Endothelial cell of umbilical vein (primary cell): ENCODE measurements at regions not wholly inside any gene's neighbourhood (a gene's known extent, or its start where the extent isn't known, plus 50 kb on each side); places are given as distances from the start of the nearest gene placed in this dataset.
A peak's percentile ranks its signal among the peaks of the same experiment; 100 is the strongest.

ENCODE experiments used
- BruUV-seq: library from RNA; stranded (reverse); fragments of 400-500 nt; replicated peaks from 2 replicates; lab custom pipeline; 2021; lab: Mats Ljungman, UMichigan
- CTCF ChIA-PET: fragments of 300-600, 350-600 bp; sonication (Branson Sonifier 250); formaldehyde crosslinking; loops from one replicate; lab custom pipeline; 2021; ENCODE audit warnings: antibody characterized with exemption, inconsistent platforms; lab: Charles Lee
- POLR2A ChIA-PET: fragments of 300-600, 350-600 bp; sonication (Branson Sonifier 250); formaldehyde crosslinking; loops from one replicate; lab custom pipeline; 2021; ENCODE audit warnings: antibody characterized with exemption, inconsistent platforms; lab: Charles Lee
- DNase-seq: peaks from one replicate; pipeline ENCODE4 v3.0.0-alpha.2; 2011; ENCODE audit warnings: low read depth, low spot score
- FAIRE-seq: peaks from 2 replicates; lab custom pipeline; 2011; peaks lifted over from hg19 to GRCh38; lab: Jason Lieb, UNC
- H2AFZ ChIP-seq: 2 replicates; pipeline ENCODE4 v1.6.0; 2012; ENCODE audit warnings: low read depth, low read length, control low read depth, inconsistent platforms
- H3K27ac ChIP-seq: 2 replicates; pipeline ENCODE4 v1.5.1; 2011; ENCODE audit warnings: low read depth, mild to moderate bottlenecking, control low read depth, low read length, moderate library complexity; ENCODE audit not compliant: insufficient read depth
- H3K27me3 ChIP-seq, 2 experiments: 2 replicates each; pipeline versions ENCODE4 v1.6.0 to v1.6.1; 2011; ENCODE audit warnings: low read length in 2 of 2, mixed read lengths in 1 of 2; ENCODE audit not compliant: control insufficient read depth in 2 of 2, insufficient read depth in 2 of 2
- H3K36me3 ChIP-seq, 2 experiments: 2 replicates in 1 of 2; 3 replicates in 1 of 2; pipeline ENCODE4 v1.5.1; 2011; ENCODE audit warnings: low read length in 2 of 2, mild to moderate bottlenecking in 1 of 2, moderate library complexity in 1 of 2; ENCODE audit not compliant: control insufficient read depth in 2 of 2, insufficient read depth in 2 of 2; ENCODE audit errors: extremely low read depth in 1 of 2
- H3K4me1 ChIP-seq: 3 replicates; pipeline ENCODE4 v1.5.1; 2011; ENCODE audit warnings: mild to moderate bottlenecking, low read length; ENCODE audit not compliant: control insufficient read depth, insufficient read depth; ENCODE audit errors: extremely low read depth
- H3K4me2 ChIP-seq: 2 replicates; pipeline ENCODE4 v1.6.1; 2011; ENCODE audit warnings: low read length, control low read depth, mixed read lengths; ENCODE audit not compliant: insufficient read depth
- H3K4me3 ChIP-seq, 3 experiments: fragments of 200-600 bp in 1 of 3; sonication (generic), shearing (Covaris generic) in 1 of 3; replicated peaks in 1 of 3; 2 replicates each; pipeline ENCODE4 v1.5.1; 2011 to 2016; ENCODE audit warnings: control low read depth in 3 of 3, low read length in 3 of 3, mild to moderate bottlenecking in 2 of 3, inconsistent platforms in 1 of 3, low read depth in 1 of 3, moderate library complexity in 1 of 3; ENCODE audit not compliant: insufficient read depth in 1 of 3
- H3K79me2 ChIP-seq: 2 replicates; pipeline ENCODE4 v1.6.0; 2012; ENCODE audit warnings: low read length, inconsistent platforms; ENCODE audit not compliant: control insufficient read depth, insufficient read depth
- H3K9ac ChIP-seq: replicated peaks from 2 replicates; pipeline ENCODE3; 2011; ENCODE audit warnings: low read length, control low read depth; ENCODE audit not compliant: insufficient read depth; ENCODE audit errors: extremely low read depth
- H3K9me1 ChIP-seq: replicated peaks from 3 replicates; pipeline ENCODE4 v1.6.0; 2011; ENCODE audit warnings: mild to moderate bottlenecking, low read length; ENCODE audit not compliant: control insufficient read depth, insufficient read depth; ENCODE audit errors: extremely low read depth
- H3K9me3 ChIP-seq: replicated peaks from 2 replicates; pipeline ENCODE4 v1.5.1; 2012; ENCODE audit warnings: low read length, inconsistent platforms; ENCODE audit not compliant: control insufficient read depth, insufficient read depth
- H4K20me1 ChIP-seq: replicated peaks from 2 replicates; pipeline ENCODE3; 2011; ENCODE audit warnings: mild to moderate bottlenecking, low read length; ENCODE audit not compliant: control insufficient read depth, insufficient read depth; ENCODE audit errors: extremely low read depth
- EZH2 ChIP-seq: IDR thresholded peaks from 2 replicates; pipeline ENCODE4 v1.6.1; 2012; ENCODE audit warnings: borderline replicate concordance, low read depth, mild to moderate bottlenecking, moderate library complexity, low read length, inconsistent platforms; ENCODE audit not compliant: severe bottlenecking
- FOS ChIP-seq: IDR thresholded peaks from 2 replicates; pipeline ENCODE4 v1.6.1; 2011; ENCODE audit warnings: mild to moderate bottlenecking, low read length, moderate library complexity, borderline replicate concordance; ENCODE audit not compliant: insufficient read depth
- MYC ChIP-seq: IDR thresholded peaks from one replicate; pipeline ENCODE4 v1.6.1; 2011; ENCODE audit warnings: mild to moderate bottlenecking, low read depth, low read length
- dilution Hi-C: fragments of 300-500 bp; cut with MboI; formaldehyde crosslinking; loops from one replicate; pipeline ENCODE4 v1.15.0; 2019; ENCODE audit warnings: low sequenced_read_pairs; ENCODE audit not compliant: extremely low pct_ligation_motif_present
- intact Hi-C: fragments of 100-400 bp; cut with micrococcal nuclease; formaldehyde crosslinking; loops from one replicate; pipeline ENCODE4 v1.10.0; 2022
- TF ChIP-seq, protein P1 (sequence below), 2 donors: IDR thresholded peaks; 1 replicate in 1 of 2; 2 replicates in 1 of 2; pipeline ENCODE4 v1.5.1; 2011; ENCODE audit warnings: low read length in 2 of 2, mild to moderate bottlenecking in 2 of 2, moderate library complexity in 2 of 2, control low read depth in 1 of 2, inconsistent platforms in 1 of 2, low read depth in 1 of 2; ENCODE audit not compliant: insufficient read depth in 1 of 2; ENCODE audit errors: extremely low read depth in 1 of 2

- Histone ChIP-seq H3K9ac (peak overlapping the region; percentile 41), H3K27me3 (no peaks in the 10 kb centered on the region), H3K4me1 (peaks cover 9% of the 10 kb centered on the region), H3K27ac (peak overlapping the region; percentile 58), H3K4me2 (peak overlapping the region; percentile 86), H3K9me1 (no peaks in the 10 kb centered on the region), H3K9me3 (no peaks in the 10 kb centered on the region), H3K4me3 (peak overlapping the region in 1 of 3 experiments; percentile 40), H3K79me2 (no peaks in the 10 kb centered on the region), H3K36me3 (no peaks in the 10 kb centered on the region), H4K20me1 (no peaks in the 10 kb centered on the region), H2AFZ (peak overlapping the region; percentile 96)
- BruUV-seq: no TSS peak
- dilution Hi-C loops: no loop called here
- TF ChIP-seq EZH2: no peak
- CTCF ChIA-PET: interaction anchor here (0.6 to 3.6 kb wide), 53 partner anchors 11 to 1080 kb away, joined by 3 to 76 read pairs (median 4); partner anchors contain the start of gene KLF7
- POLR2A ChIA-PET: interaction anchor here (1.4 to 1.5 kb wide), 2 partner anchors 305 to 307 kb away, joined by 5 to 6 read pairs; partner anchors contain the start of gene KLF7
- intact Hi-C loops: loop anchor here (1.0 to 10.0 kb wide), 10 partner anchors 138 to 918 kb away; no protein-coding TSS in a partner anchor
- DNase-seq (no peak), FAIRE-seq (no peak)
Measured at GRCh38 chr2:207472343-207473048, 57.3 kb upstream of the CREB1 start.

GRCh38 chr2:207473049-207473930, 56.5 kb upstream of the CREB1 start:
- TF ChIP-seq EZH2: no peak
- TF ChIP-seq MYC: no peak
- peak; percentile 6 for TF ChIP-seq FOS
- TF ChIP-seq, protein P1, sequence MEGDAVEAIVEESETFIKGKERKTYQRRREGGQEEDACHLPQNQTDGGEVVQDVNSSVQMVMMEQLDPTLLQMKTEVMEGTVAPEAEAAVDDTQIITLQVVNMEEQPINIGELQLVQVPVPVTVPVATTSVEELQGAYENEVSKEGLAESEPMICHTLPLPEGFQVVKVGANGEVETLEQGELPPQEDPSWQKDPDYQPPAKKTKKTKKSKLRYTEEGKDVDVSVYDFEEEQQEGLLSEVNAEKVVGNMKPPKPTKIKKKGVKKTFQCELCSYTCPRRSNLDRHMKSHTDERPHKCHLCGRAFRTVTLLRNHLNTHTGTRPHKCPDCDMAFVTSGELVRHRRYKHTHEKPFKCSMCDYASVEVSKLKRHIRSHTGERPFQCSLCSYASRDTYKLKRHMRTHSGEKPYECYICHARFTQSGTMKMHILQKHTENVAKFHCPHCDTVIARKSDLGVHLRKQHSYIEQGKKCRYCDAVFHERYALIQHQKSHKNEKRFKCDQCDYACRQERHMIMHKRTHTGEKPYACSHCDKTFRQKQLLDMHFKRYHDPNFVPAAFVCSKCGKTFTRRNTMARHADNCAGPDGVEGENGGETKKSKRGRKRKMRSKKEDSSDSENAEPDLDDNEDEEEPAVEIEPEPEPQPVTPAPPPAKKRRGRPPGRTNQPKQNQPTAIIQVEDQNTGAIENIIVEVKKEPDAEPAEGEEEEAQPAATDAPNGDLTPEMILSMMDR (IDR thresholded peaks at IDR 0.05; ENCODE audit: extremely low read depth in 1 of 2, insufficient read depth in 1 of 2, low read depth in 1 of 2, low read length in 2 of 2): peak; percentile 72 to 81
- H3K9me3 ChIP-seq: no peaks in the 10 kb centered on the region
- peak; percentile 76 for FAIRE-seq
- CTCF ChIA-PET: interaction anchor here (0.6 to 3.6 kb wide), 57 partner anchors 12 to 1081 kb away, joined by 3 to 76 read pairs (median 4); partner anchors contain the start of gene KLF7
- H3K36me3 ChIP-seq: no peaks in the 10 kb centered on the region
- H3K27ac ChIP-seq: peak overlapping the region; percentile 58
- peaks cover 9% of the 10 kb centered on the region for H3K4me1 ChIP-seq
- peak; percentile 90 for DNase-seq
- POLR2A ChIA-PET: interaction anchor here (1.2 to 1.5 kb wide), 3 partner anchors 306 to 308 kb away, joined by 4 to 6 read pairs (median 5); partner anchors contain the start of gene KLF7
- H4K20me1 ChIP-seq: no peaks in the 10 kb centered on the region
- peak overlapping the region; percentile 41 for H3K9ac ChIP-seq
- no peaks in the 10 kb centered on the region for H3K27me3 ChIP-seq
- dilution Hi-C loops: no loop called here
- H3K79me2 ChIP-seq: no peaks in the 10 kb centered on the region
- intact Hi-C loops: loop anchor here (1.0 to 10.0 kb wide), 10 partner anchors 139 to 918 kb away; no protein-coding TSS in a partner anchor
- no peaks in the 10 kb centered on the region for H3K9me1 ChIP-seq
- no TSS peak for BruUV-seq
- peak overlapping the region in 1 of 3 experiments; percentile 40 for H3K4me3 ChIP-seq
- peak overlapping the region; percentile 86 for H3K4me2 ChIP-seq
- H2AFZ ChIP-seq: peak overlapping the region; percentile 96
